ENCODE measurements at regions not wholly inside any gene's neighbourhood (a gene's known extent, or its start where the extent isn't known, plus 50 kb on each side); places are given as distances from the start of the nearest gene placed in this dataset.

GRCh38 chr9:99497641-99498040, 275.6 kb downstream of the SEC61B start:
- Histone ChIP-seq H3K4ac (replicated peaks; ENCODE audit: insufficient read length, low read depth, low read length) (no peak overlapping the region), H3K79me1 (ENCODE audit: low read depth, low read length) (no peaks in the 10 kb centered on the region), H2BK12ac (ENCODE audit: low read depth, low read length) (no peak overlapping the region), H3K56ac (replicated peaks; ENCODE audit: insufficient read length, low read depth, low read length) (no peak overlapping the region), H3K36me3 (ENCODE audit: control insufficient read depth in 2 of 4, insufficient read depth in 4 of 4, low read length in 3 of 4) (no peaks in the 10 kb centered on the region), H3K27me3 (replicated peaks in 1 of 4; ENCODE audit: control insufficient read depth in 3 of 4, extremely low read depth in 1 of 4, insufficient read depth in 3 of 4, low read length in 3 of 4) (no peaks in the 10 kb centered on the region), H3K23ac (ENCODE audit: insufficient read length) (no peak overlapping the region), H4K5ac (ENCODE audit: insufficient read length, low read depth, low read length) (no peak overlapping the region), H3K18ac (ENCODE audit: extremely low read depth, low read length) (no peak overlapping the region), H3K79me2 (ENCODE audit: control insufficient read depth in 1 of 2, insufficient read depth in 2 of 2, low read length in 2 of 2) (no peaks in the 10 kb centered on the region), H3K27ac (ENCODE audit: low read depth, low read length) (no peak overlapping the region), H3K4me1 (replicated peaks in 1 of 4; ENCODE audit: control insufficient read depth in 3 of 4, insufficient read depth in 4 of 4, low read length in 3 of 4) (no peaks in the 10 kb centered on the region), H3K14ac (ENCODE audit: insufficient read length) (no peak overlapping the region), H2AFZ (ENCODE audit: low read length) (no peak overlapping the region), H2BK15ac (ENCODE audit: low read length) (no peak overlapping the region), H3K9ac (replicated peaks in 1 of 4; ENCODE audit: extremely low read depth in 1 of 4, low read depth in 3 of 4, low read length in 3 of 4) (no peak overlapping the region), H3K9me3 (ENCODE audit: insufficient read depth in 2 of 2, low read depth in 1 of 2, low read length in 1 of 2) (no peaks in the 10 kb centered on the region), H4K8ac (ENCODE audit: extremely low read depth, insufficient read depth, low read length) (no peak overlapping the region), H2BK5ac (ENCODE audit: low read depth, low read length) (no peak overlapping the region), H2AK5ac (ENCODE audit: low read depth, low read length) (no peak overlapping the region), H3K4me2 (ENCODE audit: insufficient read depth in 1 of 2, low read depth in 2 of 2, low read length in 2 of 2) (no peak overlapping the region), H2BK120ac (replicated peaks; ENCODE audit: low read depth, low read length) (no peak overlapping the region), H3K23me2 (ENCODE audit: low read depth, low read length) (no peaks in the 10 kb centered on the region), H2BK20ac (ENCODE audit: low read length) (no peak overlapping the region), H4K91ac (replicated peaks; ENCODE audit: insufficient read length, low read length) (no peak overlapping the region), H4K20me1 (replicated peaks in 1 of 2; ENCODE audit: control insufficient read depth in 1 of 2, insufficient read depth in 2 of 2, low read length in 2 of 2) (no peaks in the 10 kb centered on the region), H3K4me3 (ENCODE audit: extremely low read depth in 1 of 4, insufficient read depth in 2 of 4, low read depth in 3 of 4, low read length in 4 of 4) (no peak overlapping the region)
- FAIRE-seq (no peak), DNase-seq (ENCODE audit: low read depth in 1 of 2, low spot score in 2 of 2) (no peak)
- ChIA-PET POLR2A (ENCODE audit: partially characterized antibody) (no interaction called here), CTCF (ENCODE audit: partially characterized antibody) (interaction anchor here (1.2 kb wide), 1 partner anchor 12 kb away, joined by 3 read pairs; no protein-coding TSS in a partner anchor)
- WGBS, 2 experiments (ENCODE audit: extremely low coverage in 1 of 2, insufficient coverage in 1 of 2, insufficient read length in 1 of 2, insufficient replicate concordance in 2 of 2, low coverage in 1 of 2, low lambda C conversion rate in 2 of 2, missing lambda C conversion rate in 1 of 2) = 92% methylated on average over 2 of the region's 2 CpGs; no CpG with 5 or more reads in 1 of the 2 experiments
- TF ChIP-seq ATF2 (IDR thresholded peaks at IDR 0.05; ENCODE audit: low read length) = no peak
